Nephron (organoid): ENCODE measurements at regions not wholly inside any gene's neighbourhood (a gene's known extent, or its start where the extent isn't known, plus 50 kb on each side); places are given as distances from the start of the nearest gene placed in this dataset.

Experiments used
- H3K27ac Mint-ChIP-seq, 3 experiments: 2 replicates each; pipeline ENCODE4 v1.8.0; 2020; ENCODE audit warnings: mixed read lengths in 3 of 3, mild to moderate bottlenecking in 2 of 3, moderate library complexity in 1 of 3
- H3K27me3 Mint-ChIP-seq: 2 replicates; pipeline ENCODE4 v1.8.0; 2021; ENCODE audit warnings: low read depth, mild to moderate bottlenecking, moderate library complexity, mixed read lengths
- H3K36me3 Mint-ChIP-seq: 2 replicates; pipeline ENCODE4 v1.8.0; 2020; ENCODE audit warnings: low read depth, mixed read lengths
- H3K4me1 Mint-ChIP-seq: 2 replicates; pipeline ENCODE4 v1.8.0; 2020; ENCODE audit warnings: mixed read lengths
- H3K4me3 Mint-ChIP-seq, 3 experiments: 2 replicates each; pipeline ENCODE4 v1.8.0; 2020; ENCODE audit warnings: mild to moderate bottlenecking in 3 of 3, mixed read lengths in 3 of 3, moderate library complexity in 2 of 3
- H3K9me3 Mint-ChIP-seq: 2 replicates; pipeline ENCODE4 v1.8.0; 2020; ENCODE audit warnings: mixed read lengths
- TF ChIP-seq, protein P1 (sequence below), 3 experiments: fragments of 200-600 bp; sonication (generic); IDR thresholded peaks; one replicate each; pipeline ENCODE4 v1.5.0; 2021; ENCODE audit warnings: antibody characterized with exemption in 3 of 3; ENCODE audit not compliant: unreplicated experiment in 3 of 3

- Mint-ChIP-seq H3K4me3 (no peak overlapping the region), H3K9me3 (peaks cover under 1% of the 10 kb centered on the region), H3K27ac (no peak overlapping the region), H3K36me3 (no peaks in the 10 kb centered on the region), H3K27me3 (peaks cover 10% of the 10 kb centered on the region), H3K4me1 (peaks cover 7% of the 10 kb centered on the region)
- TF ChIP-seq, protein P1, sequence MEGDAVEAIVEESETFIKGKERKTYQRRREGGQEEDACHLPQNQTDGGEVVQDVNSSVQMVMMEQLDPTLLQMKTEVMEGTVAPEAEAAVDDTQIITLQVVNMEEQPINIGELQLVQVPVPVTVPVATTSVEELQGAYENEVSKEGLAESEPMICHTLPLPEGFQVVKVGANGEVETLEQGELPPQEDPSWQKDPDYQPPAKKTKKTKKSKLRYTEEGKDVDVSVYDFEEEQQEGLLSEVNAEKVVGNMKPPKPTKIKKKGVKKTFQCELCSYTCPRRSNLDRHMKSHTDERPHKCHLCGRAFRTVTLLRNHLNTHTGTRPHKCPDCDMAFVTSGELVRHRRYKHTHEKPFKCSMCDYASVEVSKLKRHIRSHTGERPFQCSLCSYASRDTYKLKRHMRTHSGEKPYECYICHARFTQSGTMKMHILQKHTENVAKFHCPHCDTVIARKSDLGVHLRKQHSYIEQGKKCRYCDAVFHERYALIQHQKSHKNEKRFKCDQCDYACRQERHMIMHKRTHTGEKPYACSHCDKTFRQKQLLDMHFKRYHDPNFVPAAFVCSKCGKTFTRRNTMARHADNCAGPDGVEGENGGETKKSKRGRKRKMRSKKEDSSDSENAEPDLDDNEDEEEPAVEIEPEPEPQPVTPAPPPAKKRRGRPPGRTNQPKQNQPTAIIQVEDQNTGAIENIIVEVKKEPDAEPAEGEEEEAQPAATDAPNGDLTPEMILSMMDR (IDR thresholded peaks at IDR 0.05; ENCODE audit: unreplicated experiment in 3 of 3): no peak
Observed at GRCh38 chr9:99563364-99563763, 258.3 kb upstream of the NR4A3 start.

GRCh38 chr9:99565203-99565602 is 256.5 kb upstream of the NR4A3 start:
- Mint-ChIP-seq H3K36me3 (no peaks in the 10 kb centered on the region), H3K4me1 (peaks cover 7% of the 10 kb centered on the region), H3K4me3 (no peak overlapping the region), H3K9me3 (no peaks in the 10 kb centered on the region), H3K27me3 (peaks cover 10% of the 10 kb centered on the region), H3K27ac (no peak overlapping the region)
- TF ChIP-seq, protein P1 (IDR thresholded peaks at IDR 0.05; ENCODE audit: unreplicated experiment in 3 of 3): no peak

DNA sequence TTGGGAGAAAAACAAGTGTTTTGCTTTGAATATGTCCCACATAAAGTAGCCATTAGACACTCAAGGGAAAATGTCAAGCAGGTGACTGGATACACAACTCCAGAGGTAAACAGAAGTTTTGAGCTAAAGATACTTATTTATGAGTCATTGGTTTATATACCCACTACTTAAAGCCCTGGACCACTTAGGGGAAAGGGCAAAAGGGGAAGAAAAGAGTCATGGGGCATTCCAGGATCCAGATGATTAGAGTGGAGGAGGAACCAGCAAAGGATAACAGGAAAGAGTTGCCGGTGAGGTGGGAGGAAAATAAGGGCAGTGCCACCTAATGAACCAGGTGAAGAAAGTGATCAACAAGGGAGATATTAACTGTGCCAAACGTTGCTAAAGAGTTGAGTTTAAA is 254.2 kb upstream of the NR4A3 start:
- Mint-ChIP-seq H3K4me1 (peaks cover 7% of the 10 kb centered on the region), H3K27ac (no peak overlapping the region), H3K4me3 (no peak overlapping the region), H3K9me3 (no peaks in the 10 kb centered on the region), H3K27me3 (peaks cover 13% of the 10 kb centered on the region), H3K36me3 (no peaks in the 10 kb centered on the region)
- TF ChIP-seq, protein P1 (IDR thresholded peaks at IDR 0.05; ENCODE audit: unreplicated experiment in 3 of 3): no peak

- no peak overlapping the region for H3K27ac Mint-ChIP-seq
- TF ChIP-seq, protein P1 (IDR thresholded peaks at IDR 0.05; ENCODE audit: unreplicated experiment in 3 of 3): no peak
- no peaks in the 10 kb centered on the region for H3K4me1 Mint-ChIP-seq
- H3K27me3 Mint-ChIP-seq: peaks cover 17% of the 10 kb centered on the region
- no peaks in the 10 kb centered on the region for H3K9me3 Mint-ChIP-seq
- no peak overlapping the region for H3K4me3 Mint-ChIP-seq
- H3K36me3 Mint-ChIP-seq: no peaks in the 10 kb centered on the region
Observed at GRCh38 chr9:99569840-99570239, 251.8 kb upstream of the NR4A3 start.

- Mint-ChIP-seq H3K9me3 (no peaks in the 10 kb centered on the region), H3K4me1 (no peaks in the 10 kb centered on the region), H3K27me3 (peaks cover 6% of the 10 kb centered on the region), H3K27ac (no peak overlapping the region), H3K36me3 (no peaks in the 10 kb centered on the region), H3K4me3 (no peak overlapping the region)
- TF ChIP-seq, protein P1 (IDR thresholded peaks at IDR 0.05; ENCODE audit: unreplicated experiment in 3 of 3): no peak
Observed at GRCh38 chr9:99572567-99572966, 249.1 kb upstream of the NR4A3 start.

GRCh38 chr9:99573085-99573484 is 248.6 kb upstream of the NR4A3 start:
- Mint-ChIP-seq H3K27ac (no peak overlapping the region), H3K4me3 (no peak overlapping the region), H3K36me3 (no peaks in the 10 kb centered on the region)

More at GRCh38 chr9:99573085-99573484, 248.6 kb upstream of the NR4A3 start:
- TF ChIP-seq, protein P1 (IDR thresholded peaks at IDR 0.05; ENCODE audit: unreplicated experiment in 3 of 3): no peak
- Mint-ChIP-seq H3K4me1 (no peaks in the 10 kb centered on the region), H3K27me3 (peaks cover 6% of the 10 kb centered on the region), H3K9me3 (no peaks in the 10 kb centered on the region)
